Mononuclear cell (primary cell): ENCODE measurements at regions not wholly inside any gene's neighbourhood (a gene's known extent, or its start where the extent isn't known, plus 50 kb on each side); places are given as distances from the start of the nearest gene placed in this dataset.
"Not testable (repeated sequence)": the region's sequence is repeated elsewhere in the genome, so short reads cannot be mapped to it uniquely, and the experiment has no call there.

Experiments
- H3K27me3 ChIP-seq: 2 replicates; pipeline ENCODE4 v1.6.0; 2011; ENCODE audit warnings: low read length, control low read depth; ENCODE audit not compliant: insufficient read depth
- H3K4me1 ChIP-seq: 2 replicates; pipeline ENCODE4 v1.5.1; 2011; ENCODE audit warnings: mild to moderate bottlenecking, low read length, control low read depth; ENCODE audit not compliant: insufficient read depth
- H3K4me3 ChIP-seq: 2 replicates; pipeline ENCODE4 v1.5.1; 2011; ENCODE audit warnings: mild to moderate bottlenecking, low read length, moderate library complexity
- H3K9me3 ChIP-seq: 2 replicates; pipeline ENCODE4 v1.5.1; 2011; ENCODE audit warnings: low read depth, mild to moderate bottlenecking, control low read depth, low read length

DNA sequence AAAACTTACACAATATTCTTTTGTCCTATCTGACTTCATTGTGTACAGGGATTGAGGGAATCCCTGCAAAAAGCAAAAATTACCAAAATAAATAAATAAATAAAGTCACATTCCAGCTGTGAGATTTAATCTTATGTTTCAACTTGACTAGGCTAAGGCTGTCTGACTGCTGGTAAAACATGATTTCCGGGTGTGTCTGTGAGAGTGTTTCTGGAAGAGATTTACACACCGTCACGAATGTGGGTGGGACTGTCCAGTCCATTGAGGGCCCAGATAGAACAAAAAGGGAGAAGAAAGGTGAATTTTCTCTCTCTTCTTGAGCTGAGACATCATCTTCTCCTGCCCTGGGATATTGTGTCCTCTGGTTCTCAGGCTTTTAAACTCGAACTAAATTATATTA, 166.1 kb downstream of the LIG4 start:
- H3K27me3 ChIP-seq, result no peaks in the 10 kb centered on the region
- H3K4me1 ChIP-seq, result no peaks in the 10 kb centered on the region
- no peak overlapping the region for H3K4me3 ChIP-seq
- H3K9me3 ChIP-seq, result no peaks in the 10 kb centered on the region

DNA sequence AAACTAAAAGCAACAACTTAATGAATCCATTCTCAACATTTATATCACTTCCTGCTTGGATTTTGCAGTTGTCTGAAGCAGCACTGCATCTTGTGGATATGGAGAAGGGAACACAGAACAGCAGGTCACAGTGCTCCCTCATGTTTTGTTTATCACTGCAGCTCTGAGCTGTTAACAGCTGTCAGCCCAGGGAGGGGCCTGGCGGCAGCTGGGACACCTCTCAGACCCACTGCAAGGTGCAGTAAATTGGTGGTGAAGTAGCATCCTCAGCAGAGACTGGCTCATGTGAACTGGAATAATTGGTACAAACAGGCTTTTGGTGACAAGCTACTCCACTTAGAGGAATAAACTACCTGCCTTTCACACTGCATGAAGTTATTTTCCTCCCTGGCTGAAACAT, 170.4 kb downstream of the LIG4 start:
- no peaks in the 10 kb centered on the region for H3K4me1 ChIP-seq
- no peaks in the 10 kb centered on the region for H3K27me3 ChIP-seq

DNA sequence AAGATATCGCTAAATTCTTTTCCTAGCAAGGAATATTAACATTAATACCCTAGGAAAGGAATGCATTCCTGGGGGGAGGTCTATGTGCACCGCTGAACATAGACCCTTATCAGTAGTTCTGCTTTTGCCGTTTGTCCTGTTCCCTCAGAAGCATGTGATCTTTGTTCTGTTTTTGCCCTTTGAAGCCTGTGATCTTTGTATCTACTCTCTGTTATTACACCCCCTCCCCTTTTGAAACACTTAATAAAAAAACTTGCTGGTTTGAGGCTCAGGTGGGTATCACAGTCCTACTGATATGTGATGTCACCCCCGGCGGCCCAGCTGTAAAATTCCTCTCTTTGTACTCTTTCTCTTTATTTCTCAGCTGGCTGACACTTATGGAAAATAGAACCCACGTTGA, 172.5 kb downstream of the LIG4 start:
- H3K4me1 ChIP-seq, H3K27me3 ChIP-seq, H3K9me3 ChIP-seq, H3K4me3 ChIP-seq: not testable (repeated sequence)

More for the DNA sequence above, 170.4 kb downstream of the LIG4 start:
- Histone ChIP-seq H3K9me3 (no peaks in the 10 kb centered on the region), H3K4me3 (no peak overlapping the region)

DNA sequence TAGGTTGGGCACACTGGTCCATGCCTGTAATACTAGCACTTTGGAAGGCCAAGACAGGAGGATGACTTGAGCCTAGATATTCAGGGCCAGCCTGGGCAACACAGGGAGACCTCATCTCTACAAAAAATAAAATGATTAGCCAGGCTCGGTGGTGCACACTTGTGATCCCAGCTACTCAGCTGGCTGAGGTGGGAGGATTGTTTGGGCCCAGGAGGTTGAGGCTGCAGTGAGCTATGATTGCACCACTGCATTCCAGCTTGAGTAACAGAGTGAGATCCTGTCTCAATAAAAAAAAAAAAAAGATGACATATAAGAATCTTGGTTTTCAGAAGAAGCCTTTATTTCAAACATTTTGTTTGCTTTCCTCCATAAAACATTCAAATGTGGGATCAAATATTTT, 178.0 kb downstream of the LIG4 start:
- no peaks in the 10 kb centered on the region for H3K4me1 ChIP-seq
- H3K9me3 ChIP-seq, result no peaks in the 10 kb centered on the region
- no peak overlapping the region for H3K4me3 ChIP-seq
- no peaks in the 10 kb centered on the region for H3K27me3 ChIP-seq

DNA sequence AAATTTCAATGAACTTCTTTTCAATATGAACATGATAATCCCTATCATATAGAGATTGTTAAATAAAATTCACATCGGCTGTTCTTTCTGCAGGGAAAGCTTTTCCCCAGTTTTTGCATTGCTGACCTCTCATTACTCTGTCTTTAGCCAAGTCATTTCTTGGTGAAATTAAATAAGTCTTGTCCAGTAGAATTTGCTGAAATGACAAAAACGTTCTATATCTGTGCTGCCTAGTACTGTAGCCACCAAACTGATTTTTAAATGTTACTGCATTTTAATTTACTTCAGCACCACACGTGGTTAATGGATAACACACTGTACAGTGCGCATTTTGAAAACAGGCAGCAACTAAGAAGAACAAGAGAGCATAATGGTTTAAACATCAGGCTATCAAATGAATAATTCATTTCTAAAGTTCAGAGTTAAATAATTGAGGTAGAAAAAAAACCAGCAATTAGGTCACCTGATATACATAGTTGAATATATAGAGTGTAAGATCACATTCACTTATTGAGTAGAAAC, 178.9 kb downstream of the LIG4 start:
- H3K27me3 ChIP-seq, result no peaks in the 10 kb centered on the region
- H3K9me3 ChIP-seq, result no peaks in the 10 kb centered on the region
- H3K4me3 ChIP-seq, result no peak overlapping the region
- no peaks in the 10 kb centered on the region for H3K4me1 ChIP-seq

DNA sequence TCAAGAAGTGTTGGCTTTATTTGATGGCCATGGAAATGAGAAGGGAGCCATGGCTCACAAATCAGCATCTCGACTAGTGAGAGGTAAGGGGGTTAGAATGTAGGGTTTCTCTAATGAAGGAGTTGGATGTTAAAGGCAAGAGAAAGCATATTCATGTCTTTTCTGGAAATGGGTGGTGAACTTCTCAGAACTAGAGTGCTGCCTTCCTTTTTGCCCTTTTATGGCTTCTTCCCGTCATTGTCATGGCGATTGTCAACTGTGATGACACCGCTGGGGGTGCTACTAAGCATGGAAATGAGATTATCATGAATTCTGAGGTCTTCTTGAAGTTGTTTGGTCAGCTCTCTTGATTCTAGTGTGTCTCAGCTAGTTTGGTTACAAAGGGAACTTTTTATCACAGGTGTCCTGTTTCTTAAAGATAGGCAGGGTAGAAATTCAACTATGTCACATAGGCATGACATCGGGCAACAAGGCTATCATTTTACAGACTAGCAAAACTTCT, 180.4 kb downstream of the LIG4 start:
- no peaks in the 10 kb centered on the region for H3K4me1 ChIP-seq
- no peaks in the 10 kb centered on the region for H3K27me3 ChIP-seq
- H3K4me3 ChIP-seq, result no peak overlapping the region
- no peaks in the 10 kb centered on the region for H3K9me3 ChIP-seq

DNA sequence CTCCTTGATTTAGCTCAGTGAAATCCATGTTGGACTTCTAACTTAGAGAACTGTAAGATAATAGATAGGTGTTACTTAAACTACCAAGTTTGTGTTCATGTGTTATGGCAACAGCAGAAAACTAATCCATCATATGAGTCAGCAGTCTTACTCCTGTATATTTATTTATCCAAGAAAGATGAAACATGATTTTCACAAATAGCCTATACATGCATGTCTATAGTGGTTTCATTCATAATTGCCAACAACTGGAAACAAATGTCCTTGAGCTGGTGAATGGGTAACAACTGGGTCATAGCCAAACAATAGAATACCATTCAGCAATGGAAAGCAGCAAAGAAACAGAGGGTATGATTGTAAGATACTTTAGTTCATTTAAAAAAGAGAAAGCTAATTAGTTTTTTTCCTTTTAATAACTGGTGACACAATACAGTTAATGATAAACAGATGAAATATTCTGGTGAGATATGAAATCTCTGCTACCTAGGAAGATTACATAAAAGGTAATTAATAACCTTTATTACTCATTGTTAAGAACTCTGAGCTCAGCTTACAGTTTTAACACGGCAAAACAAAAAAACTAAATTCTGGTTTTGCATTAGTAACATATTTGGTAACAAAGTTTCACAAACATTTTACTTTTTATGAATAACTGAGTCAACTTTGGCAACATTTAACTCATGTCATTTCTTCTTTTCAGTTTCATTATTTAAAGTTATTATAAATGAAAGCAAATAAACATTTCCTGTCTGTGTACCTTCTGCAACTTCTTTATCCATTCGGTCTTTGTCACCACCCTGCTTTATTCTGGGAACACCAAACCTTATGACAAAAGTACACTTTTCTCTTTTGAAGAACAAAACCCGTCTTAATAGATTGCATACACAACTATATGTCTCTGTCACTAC, 181.3 kb downstream of the LIG4 start:
- no peaks in the 10 kb centered on the region for H3K9me3 ChIP-seq
- no peaks in the 10 kb centered on the region for H3K27me3 ChIP-seq
- H3K4me3 ChIP-seq, result no peak overlapping the region
- H3K4me1 ChIP-seq, result no peaks in the 10 kb centered on the region

DNA sequence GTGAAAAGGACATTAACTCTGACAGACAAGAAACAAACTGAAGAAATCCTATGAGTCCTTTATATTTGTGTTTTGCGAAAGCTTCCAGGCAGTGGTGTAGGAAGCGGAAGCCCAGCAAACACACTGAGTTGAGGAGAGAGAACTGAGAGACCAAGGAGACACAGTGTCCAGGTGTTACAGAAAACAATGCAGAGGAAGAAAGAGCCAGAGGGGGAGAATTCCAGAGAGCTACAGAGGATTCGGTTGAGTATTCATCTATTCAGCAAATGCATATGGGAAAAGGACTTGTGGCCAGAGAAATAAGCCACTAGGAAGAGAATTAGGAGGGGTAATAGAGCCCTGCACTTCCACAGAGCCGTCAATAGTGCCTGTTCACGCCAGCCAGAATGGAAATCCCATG, 183.5 kb downstream of the LIG4 start:
- H3K9me3 ChIP-seq, result no peaks in the 10 kb centered on the region
- H3K4me3 ChIP-seq, result no peak overlapping the region
- no peaks in the 10 kb centered on the region for H3K27me3 ChIP-seq
- H3K4me1 ChIP-seq, result no peaks in the 10 kb centered on the region

DNA sequence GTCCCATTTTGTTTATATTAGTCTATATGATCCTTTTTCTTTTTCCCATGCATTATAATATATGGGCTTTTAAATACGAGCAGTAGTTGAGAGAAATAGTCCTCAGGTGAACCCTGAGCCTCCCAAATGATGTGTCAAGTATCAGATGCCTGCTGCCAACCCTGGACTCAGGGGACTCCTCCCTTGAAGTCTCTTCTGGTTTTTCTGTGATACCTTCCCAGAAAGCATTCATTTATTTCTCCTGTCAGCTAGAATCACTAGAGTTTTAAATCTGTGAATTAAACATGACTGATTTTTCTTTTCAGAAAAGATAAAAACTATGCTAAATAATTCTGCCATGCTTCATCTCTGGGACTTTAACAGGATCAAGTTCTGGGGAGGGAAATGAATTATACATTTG, 184.6 kb downstream of the LIG4 start:
- Histone ChIP-seq H3K27me3 (no peaks in the 10 kb centered on the region), H3K9me3 (no peaks in the 10 kb centered on the region), H3K4me1 (no peaks in the 10 kb centered on the region), H3K4me3 (no peak overlapping the region)

DNA sequence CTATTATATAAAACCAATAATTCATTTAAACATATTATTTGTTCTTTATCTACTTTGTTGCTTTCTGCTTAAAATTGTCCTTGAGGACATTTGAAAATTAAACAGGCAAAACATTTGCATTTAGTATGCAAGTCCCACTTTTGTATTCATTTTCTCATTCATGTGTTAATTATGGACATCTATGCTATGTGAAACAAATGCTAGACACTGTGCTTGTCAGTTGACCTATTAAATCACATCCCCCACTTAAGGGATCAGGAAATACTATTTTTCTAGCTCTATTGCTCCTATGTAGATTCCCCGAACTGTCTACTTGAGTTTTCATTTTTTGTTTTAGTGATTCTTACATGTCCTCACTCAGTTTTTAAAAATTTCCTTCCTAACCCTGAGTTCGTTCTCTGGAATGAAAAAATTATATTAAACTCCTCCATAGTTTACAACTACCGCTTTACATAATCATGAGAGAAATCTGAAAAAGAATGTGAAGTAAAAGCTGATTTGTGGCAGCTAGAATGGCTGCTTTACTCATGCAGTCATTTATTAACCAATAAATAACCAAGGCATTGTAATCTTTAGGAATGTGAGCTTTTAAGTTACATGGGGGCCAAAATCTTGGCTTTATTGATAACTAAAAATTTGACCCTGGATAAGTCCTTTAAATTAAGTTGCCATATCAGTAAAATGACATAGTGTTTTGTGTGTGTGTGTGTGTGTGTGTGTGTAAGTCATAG, 188.5 kb downstream of the LIG4 start:
- no peaks in the 10 kb centered on the region for H3K27me3 ChIP-seq

DNA sequence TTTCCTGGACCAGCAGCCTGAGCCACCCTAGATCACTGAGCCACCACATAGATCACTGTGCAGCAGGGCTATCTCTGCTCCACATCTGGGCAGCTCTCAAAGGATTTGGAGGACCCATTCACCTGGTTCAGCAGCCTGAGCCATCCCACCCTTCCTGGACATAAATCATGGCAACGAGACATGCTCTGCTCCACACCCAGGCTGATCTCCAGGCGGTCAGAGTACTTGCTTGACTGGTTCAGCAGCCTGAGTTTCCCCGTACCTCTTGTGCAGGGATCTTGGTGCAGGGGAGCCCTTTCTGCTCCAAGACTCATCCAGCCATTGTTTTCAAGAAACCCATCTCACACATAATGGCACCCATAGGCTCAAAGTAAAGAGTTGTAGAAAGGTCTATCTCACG, 195.3 kb downstream of the LIG4 start:
- no peaks in the 10 kb centered on the region for H3K4me1 ChIP-seq
- peaks cover 6% of the 10 kb centered on the region for H3K9me3 ChIP-seq
- H3K4me3 ChIP-seq, result no peak overlapping the region
- no peaks in the 10 kb centered on the region for H3K27me3 ChIP-seq

More for the DNA sequence above, 188.5 kb downstream of the LIG4 start:
- Histone ChIP-seq H3K4me3 (no peak overlapping the region), H3K9me3 (no peaks in the 10 kb centered on the region), H3K4me1 (no peaks in the 10 kb centered on the region)

DNA sequence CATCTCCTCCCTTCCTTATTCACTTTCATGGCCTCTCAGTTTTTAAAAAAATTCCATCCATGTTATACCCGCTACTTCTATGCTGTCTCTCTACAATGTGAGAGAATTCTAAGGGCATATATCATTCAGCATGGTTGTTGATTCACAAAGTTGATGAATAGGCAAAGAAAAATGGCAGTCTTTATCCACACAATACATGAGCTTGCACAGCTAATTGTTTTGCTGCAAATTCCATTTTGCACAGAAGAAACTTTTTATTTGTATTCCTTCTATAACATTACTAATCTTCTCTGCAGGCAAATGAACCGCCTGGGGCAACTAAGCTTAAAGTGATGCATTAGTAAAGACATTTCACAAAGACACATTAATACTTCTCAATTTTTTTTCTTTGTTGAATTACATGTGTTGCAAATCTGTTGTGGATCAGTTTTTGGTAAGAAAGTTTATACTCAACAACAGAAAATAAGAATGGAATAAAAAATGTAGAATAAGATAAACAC, 196.9 kb downstream of the LIG4 start:
- Histone ChIP-seq H3K4me3 (no peak overlapping the region), H3K9me3 (peaks cover 6% of the 10 kb centered on the region), H3K27me3 (no peaks in the 10 kb centered on the region), H3K4me1 (no peaks in the 10 kb centered on the region)

DNA sequence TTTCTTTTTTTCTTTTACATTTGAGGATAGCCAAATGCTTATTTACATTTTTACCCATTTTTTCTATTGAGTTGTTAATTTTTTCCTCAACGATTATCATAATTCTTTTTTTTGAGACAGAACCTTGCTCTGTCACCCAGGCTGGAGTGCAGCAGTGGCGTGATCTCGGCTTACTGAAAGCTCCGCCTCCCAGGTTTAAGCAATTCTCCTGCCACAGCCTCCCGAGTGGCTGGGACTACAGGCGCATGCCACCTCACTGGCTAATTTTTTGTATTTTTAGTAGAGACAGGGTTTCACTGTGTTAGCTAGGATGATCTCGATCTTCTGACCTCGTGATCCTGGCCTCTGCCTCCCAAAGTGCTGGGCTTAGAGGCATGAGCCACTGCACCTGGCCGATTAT, 208.7 kb downstream of the LIG4 start:
- H3K4me1 ChIP-seq, result no peaks in the 10 kb centered on the region
- H3K4me3 ChIP-seq, result no peak overlapping the region
- peaks cover 4% of the 10 kb centered on the region for H3K9me3 ChIP-seq
- H3K27me3 ChIP-seq, result no peaks in the 10 kb centered on the region

DNA sequence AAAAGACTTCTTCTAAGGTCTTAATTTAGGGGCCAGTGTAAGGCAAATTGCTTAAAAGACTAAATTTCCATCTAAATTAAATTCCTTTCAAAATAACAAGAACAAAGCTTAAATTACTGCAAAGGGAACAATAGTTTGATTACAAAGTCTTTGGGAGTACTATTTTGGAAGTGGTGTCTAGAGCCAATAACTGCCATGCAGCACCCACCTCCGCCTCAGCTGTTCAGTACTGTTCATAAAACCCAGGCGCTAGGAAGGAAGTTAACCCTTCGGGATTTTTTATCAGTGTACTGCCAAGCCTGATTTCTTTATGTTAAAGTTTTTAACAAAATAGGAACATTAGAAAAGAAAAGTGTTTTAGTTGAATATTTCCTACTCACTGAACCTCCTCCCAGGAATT, 210.1 kb downstream of the LIG4 start:
- H3K9me3 ChIP-seq, result peaks cover 4% of the 10 kb centered on the region
- H3K27me3 ChIP-seq, result no peaks in the 10 kb centered on the region
- H3K4me3 ChIP-seq, result no peak overlapping the region
- H3K4me1 ChIP-seq, result no peaks in the 10 kb centered on the region

DNA sequence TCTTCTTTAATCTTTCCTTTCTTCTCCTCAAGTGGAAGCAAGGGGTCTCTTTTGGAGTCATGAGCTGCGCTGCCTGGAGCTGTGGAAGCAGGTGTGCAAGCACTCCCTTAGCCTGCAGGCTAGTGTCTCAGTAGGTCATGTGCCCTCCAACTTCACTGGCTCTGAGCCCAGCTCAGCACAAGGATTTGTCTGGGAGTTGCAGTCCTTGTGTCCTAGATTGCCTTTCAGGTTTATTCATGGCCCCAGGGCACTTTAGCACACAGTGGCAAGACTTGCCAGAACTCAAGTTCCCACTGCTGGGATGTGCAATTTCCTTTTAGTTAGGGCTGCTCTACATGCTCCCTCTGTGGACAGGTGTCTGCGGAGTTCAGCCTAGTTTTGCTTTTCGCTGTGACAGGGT, 211.7 kb downstream of the LIG4 start:
- no peaks in the 10 kb centered on the region for H3K27me3 ChIP-seq
- peaks cover 4% of the 10 kb centered on the region for H3K9me3 ChIP-seq
- H3K4me3 ChIP-seq, result no peak overlapping the region
- H3K4me1 ChIP-seq, result no peaks in the 10 kb centered on the region
